ENCODE measurements at regions not wholly inside any gene's neighbourhood (a gene's known extent, or its start where the extent isn't known, plus 50 kb on each side); places are given as distances from the start of the nearest gene placed in this dataset.

GRCh38 chr11:112884012-112884767, 77.0 kb upstream of the NCAM1 start:
- intact Hi-C loops (cut with DNase I; ENCODE audit: low total_unique reads), result no loop called here
- peaks cover 0 to 3% of the 10 kb centered on the region in 2 donors for H3K4me1 ChIP-seq

DNA sequence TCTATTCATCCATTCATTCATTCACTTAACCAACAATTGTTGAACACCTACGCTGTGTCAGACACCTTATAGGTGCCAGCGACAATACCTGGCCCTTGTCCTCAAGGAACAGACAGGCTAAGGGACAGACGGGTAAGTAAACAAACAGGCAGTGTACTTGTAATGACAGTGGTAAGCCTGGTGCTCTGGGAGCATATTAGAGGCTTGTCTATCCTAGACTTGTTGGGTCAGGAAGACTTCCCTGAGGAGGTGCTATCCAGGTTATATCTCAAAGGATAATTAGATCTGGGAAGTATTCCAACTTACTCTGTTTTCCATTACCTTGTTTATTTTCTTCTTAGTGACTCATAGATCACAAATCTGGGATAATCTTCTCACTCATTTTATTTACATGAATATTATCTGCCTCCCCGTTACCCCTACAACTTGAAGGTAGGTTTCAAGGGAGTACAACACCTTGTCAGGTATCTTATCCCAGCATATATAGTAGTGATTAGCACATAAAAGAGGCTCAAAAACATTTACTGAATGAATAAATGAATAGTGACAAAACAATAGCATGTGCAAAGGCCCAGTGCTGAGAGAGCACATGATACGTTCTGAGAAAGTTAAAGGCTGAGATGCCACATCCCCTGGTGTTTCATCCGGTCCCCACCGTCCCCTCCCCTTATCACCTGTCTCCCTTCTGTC, 75.3 kb upstream of the NCAM1 start:
- H3K27ac ChIP-seq, result no peak overlapping the region
- H3K36me3 ChIP-seq, result no peaks in the 10 kb centered on the region
- intact Hi-C loops (cut with DNase I; ENCODE audit: low total_unique reads), result no loop called here
- no peaks in the 10 kb centered on the region for H3K9me3 ChIP-seq
- TF ChIP-seq POLR2A (IDR thresholded peaks at IDR 0.05) (no peak), CTCF (IDR thresholded peaks at IDR 0.05) (no peak)
- no peak for DNase-seq
- H3K4me3 ChIP-seq, result no peak overlapping the region
- peaks cover 0 to 3% of the 10 kb centered on the region in 2 donors for H3K4me1 ChIP-seq
- H3K27me3 ChIP-seq, result no peaks in the 10 kb centered on the region

More at GRCh38 chr11:112884012-112884767, 77.0 kb upstream of the NCAM1 start:
- no peak overlapping the region for H3K4me3 ChIP-seq
- peak; percentile 22 to 26 for DNase-seq
- no peaks in the 10 kb centered on the region for H3K9me3 ChIP-seq
- no peaks in the 10 kb centered on the region for H3K27me3 ChIP-seq
- no peak for TF ChIP-seq POLR2A (IDR thresholded peaks at IDR 0.05)
- no peak for TF ChIP-seq CTCF (IDR thresholded peaks at IDR 0.05)
- peak overlapping the region; percentile 53 to 62 for H3K27ac ChIP-seq
- H3K36me3 ChIP-seq, result no peaks in the 10 kb centered on the region

- H3K27ac ChIP-seq, result no peak overlapping the region
- no peak for DNase-seq
- no peak overlapping the region for H3K4me3 ChIP-seq
- no peak for TF ChIP-seq POLR2A (IDR thresholded peaks at IDR 0.05)
- TF ChIP-seq CTCF (IDR thresholded peaks at IDR 0.05), result no peak
- H3K9me3 ChIP-seq, result no peaks in the 10 kb centered on the region
- no peaks in the 10 kb centered on the region for H3K27me3 ChIP-seq
- intact Hi-C loops (cut with DNase I; ENCODE audit: low total_unique reads), result no loop called here
- H3K4me1 ChIP-seq, result peaks cover 0 to 3% of the 10 kb centered on the region in 2 donors
- no peaks in the 10 kb centered on the region for H3K36me3 ChIP-seq
Measured at GRCh38 chr11:112886434-112887370, 74.5 kb upstream of the NCAM1 start.

DNA sequence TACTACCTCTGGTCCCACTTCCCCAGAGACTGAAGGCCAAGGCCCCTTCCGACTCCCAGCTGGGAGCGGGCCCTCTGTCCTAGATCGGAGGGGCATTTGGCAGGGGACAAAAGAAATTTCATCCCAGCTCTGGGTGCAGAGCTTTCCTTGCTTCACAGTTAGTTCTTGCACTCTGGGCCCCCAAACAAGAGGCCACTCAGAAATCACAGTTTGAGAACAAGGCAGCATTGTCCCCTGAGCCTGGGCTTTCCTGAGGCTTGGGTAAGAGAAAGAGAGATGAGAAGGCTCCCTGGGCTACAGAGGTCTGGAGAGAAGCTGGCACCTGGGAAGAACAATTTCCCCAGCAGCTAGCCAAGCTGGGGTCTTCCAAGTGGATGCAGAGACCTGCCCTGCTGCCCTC, 71.8 kb upstream of the NCAM1 start:
- TF ChIP-seq POLR2A (IDR thresholded peaks at IDR 0.05) (no peak), CTCF (IDR thresholded peaks at IDR 0.05) (no peak)
- H3K9me3 ChIP-seq, result no peaks in the 10 kb centered on the region
- intact Hi-C loops (cut with DNase I; ENCODE audit: low total_unique reads), result no loop called here
- DNase-seq, result no peak
- H3K4me3 ChIP-seq, result no peak overlapping the region
- H3K36me3 ChIP-seq, result no peaks in the 10 kb centered on the region
- no peak overlapping the region for H3K27ac ChIP-seq
- peaks cover 0 to 3% of the 10 kb centered on the region in 2 donors for H3K4me1 ChIP-seq
- no peaks in the 10 kb centered on the region for H3K27me3 ChIP-seq
